OCI-LY7 (cell line): ENCODE measurements at regions not wholly inside any gene's neighbourhood (a gene's known extent, or its start where the extent isn't known, plus 50 kb on each side); places are given as distances from the start of the nearest gene placed in this dataset.
"Not testable (repeated sequence)": the region's sequence is repeated elsewhere in the genome, so short reads cannot be mapped to it uniquely, and the experiment has no call there.

Source experiments
- BruUV-seq: library from RNA; stranded (reverse); fragments of 400-500 nt; replicated peaks from 2 replicates; lab custom pipeline; 2021; lab: Mats Ljungman, UMichigan
- CTCF ChIA-PET: fragments of 300-600 bp; sonication (Branson Sonifier 250); formaldehyde crosslinking; loops from one replicate; lab custom pipeline; 2022; ENCODE audit warnings: antibody characterized with exemption; ENCODE audit not compliant: unreplicated experiment; lab: Charles Lee
- POLR2A ChIA-PET: fragments of 300-600 bp; sonication (Branson Sonifier 250); formaldehyde crosslinking; loops from one replicate; lab custom pipeline; 2022; ENCODE audit warnings: antibody characterized with exemption; lab: Charles Lee
- DNase-seq: peaks from one replicate; pipeline ENCODE4 v3.0.0-alpha.2; 2015; ENCODE audit warnings: low spot score
- H2AFZ ChIP-seq: fragments of 200-600 bp; sonication (generic), shearing (Covaris generic); 2 replicates; pipeline ENCODE4 v1.6.1; 2014; ENCODE audit warnings: mild to moderate bottlenecking, antibody characterized with exemption, low read length, moderate library complexity
- H3K27ac ChIP-seq: fragments of 200-600 bp; sonication (generic); 2 replicates; pipeline ENCODE4 v1.5.1; 2014; ENCODE audit warnings: mixed run types, low read depth, mild to moderate bottlenecking, moderate library complexity, low read length, inconsistent platforms; ENCODE audit not compliant: poor library complexity, severe bottlenecking
- H3K36me3 ChIP-seq: fragments of 200-600 bp; sonication (generic); 2 replicates; pipeline ENCODE4 v1.6.1; 2014; ENCODE audit warnings: mild to moderate bottlenecking, antibody characterized with exemption, low read length, moderate library complexity, mixed read lengths; ENCODE audit not compliant: insufficient read depth
- H3K4me1 ChIP-seq: fragments of 200-600 bp; sonication (generic); 2 replicates; pipeline ENCODE4 v1.5.1; 2014; ENCODE audit warnings: mild to moderate bottlenecking, low read length; ENCODE audit not compliant: insufficient read depth, poor library complexity, severe bottlenecking
- H3K4me2 ChIP-seq: fragments of 200-600 bp; sonication (generic); 2 replicates; pipeline ENCODE4 v1.6.1; 2014; ENCODE audit warnings: mild to moderate bottlenecking, low read length
- H3K4me3 ChIP-seq: fragments of 200-600 bp; sonication (generic); 2 replicates; pipeline ENCODE4 v1.5.1; 2014; ENCODE audit warnings: mild to moderate bottlenecking, low read depth, low read length; ENCODE audit not compliant: poor library complexity, severe bottlenecking
- H3K79me2 ChIP-seq: fragments of 200-600 bp; sonication (generic); 2 replicates; pipeline ENCODE4 v1.6.1; 2016; ENCODE audit warnings: low read depth, mild to moderate bottlenecking, low read length, moderate library complexity, mixed read lengths; ENCODE audit not compliant: insufficient read depth
- H3K9me2 ChIP-seq: fragments of 200-600 bp; sonication (generic); 2 replicates; pipeline ENCODE4 v1.6.1; 2016; ENCODE audit warnings: mild to moderate bottlenecking, low read length, mixed read lengths; ENCODE audit not compliant: insufficient read depth
- H3K9me3 ChIP-seq: fragments of 200-600 bp; sonication (generic); 2 replicates; pipeline ENCODE4 v1.6.1; 2014; ENCODE audit warnings: mild to moderate bottlenecking, mixed run types, low read length, mixed read lengths
- H4K20me1 ChIP-seq: fragments of 200-600 bp; sonication (generic); 2 replicates; pipeline ENCODE4 v1.6.1; 2014; ENCODE audit warnings: mild to moderate bottlenecking, antibody characterized with exemption, low read length, moderate library complexity, mixed read lengths; ENCODE audit not compliant: insufficient read depth
- intact Hi-C: fragments of 100-400 bp; cut with micrococcal nuclease; formaldehyde crosslinking; loops from one replicate; pipeline ENCODE4 v1.10.0; 2022; ENCODE audit not compliant: unreplicated experiment

GRCh38 chr5:34371417-34371816 is 284.7 kb upstream of the RAI14 start:
- H3K4me3 ChIP-seq, CTCF ChIA-PET, H3K27ac ChIP-seq, H3K4me2 ChIP-seq, H3K79me2 ChIP-seq, H2AFZ ChIP-seq, H4K20me1 ChIP-seq, H3K36me3 ChIP-seq, BruUV-seq, H3K9me3 ChIP-seq, H3K9me2 ChIP-seq, intact Hi-C loops, POLR2A ChIA-PET, DNase-seq, H3K4me1 ChIP-seq: not testable (repeated sequence)

GRCh38 chr5:34371817-34372216 is 284.3 kb upstream of the RAI14 start:
- H3K27ac ChIP-seq, POLR2A ChIA-PET, intact Hi-C loops, H2AFZ ChIP-seq, H3K36me3 ChIP-seq, H3K79me2 ChIP-seq, H3K4me2 ChIP-seq, H3K9me2 ChIP-seq, CTCF ChIA-PET, H3K4me1 ChIP-seq, BruUV-seq, H4K20me1 ChIP-seq, DNase-seq, H3K4me3 ChIP-seq, H3K9me3 ChIP-seq: not testable (repeated sequence)

DNA sequence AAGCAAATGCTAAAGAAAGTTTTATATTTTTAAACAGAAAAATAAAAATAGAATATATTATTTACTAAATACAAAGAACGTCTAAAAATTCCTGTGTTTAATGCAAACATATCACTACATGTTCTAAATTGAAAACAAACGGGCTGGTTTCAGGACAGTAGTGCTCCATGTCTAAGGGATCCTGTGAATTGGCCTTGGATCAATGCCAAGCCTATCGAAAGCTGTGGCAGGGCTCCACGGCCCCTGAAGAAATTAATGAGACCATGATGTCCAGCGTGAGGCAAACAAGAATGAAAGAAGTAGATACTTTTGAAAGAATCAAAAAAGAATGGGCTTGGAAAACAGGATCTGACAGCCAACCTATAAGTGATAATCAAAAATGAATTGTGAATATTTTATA is 283.4 kb upstream of the RAI14 start:
- CTCF ChIA-PET, H3K4me3 ChIP-seq, H3K27ac ChIP-seq, H4K20me1 ChIP-seq, POLR2A ChIA-PET, DNase-seq, H3K36me3 ChIP-seq, H3K9me2 ChIP-seq, H2AFZ ChIP-seq, H3K79me2 ChIP-seq, H3K4me2 ChIP-seq, H3K4me1 ChIP-seq, BruUV-seq, intact Hi-C loops, H3K9me3 ChIP-seq: not testable (repeated sequence)

DNA sequence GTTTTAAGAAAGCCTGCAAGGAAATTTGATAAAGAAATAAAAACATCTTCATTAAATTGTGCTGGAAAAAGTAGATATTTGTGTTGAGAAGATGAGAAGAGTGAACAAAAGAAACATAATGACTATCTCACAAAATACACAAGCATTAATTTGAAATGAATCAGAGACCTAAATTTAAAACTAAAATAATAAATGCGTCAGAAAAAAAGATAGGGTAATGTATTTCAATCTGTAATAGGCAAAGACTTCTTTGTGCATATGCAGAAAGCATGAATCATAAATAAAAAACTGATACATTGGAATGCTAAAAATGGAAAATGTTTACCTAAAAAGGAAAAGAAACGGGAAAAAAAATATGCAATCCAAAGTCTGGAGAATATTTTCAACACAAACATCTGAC is 278.5 kb upstream of the RAI14 start:
- H3K9me3 ChIP-seq, intact Hi-C loops, H2AFZ ChIP-seq, BruUV-seq, H3K27ac ChIP-seq, H4K20me1 ChIP-seq, H3K9me2 ChIP-seq, H3K79me2 ChIP-seq, H3K4me2 ChIP-seq, H3K4me3 ChIP-seq, DNase-seq, H3K36me3 ChIP-seq, POLR2A ChIA-PET, CTCF ChIA-PET, H3K4me1 ChIP-seq: not testable (repeated sequence)

DNA sequence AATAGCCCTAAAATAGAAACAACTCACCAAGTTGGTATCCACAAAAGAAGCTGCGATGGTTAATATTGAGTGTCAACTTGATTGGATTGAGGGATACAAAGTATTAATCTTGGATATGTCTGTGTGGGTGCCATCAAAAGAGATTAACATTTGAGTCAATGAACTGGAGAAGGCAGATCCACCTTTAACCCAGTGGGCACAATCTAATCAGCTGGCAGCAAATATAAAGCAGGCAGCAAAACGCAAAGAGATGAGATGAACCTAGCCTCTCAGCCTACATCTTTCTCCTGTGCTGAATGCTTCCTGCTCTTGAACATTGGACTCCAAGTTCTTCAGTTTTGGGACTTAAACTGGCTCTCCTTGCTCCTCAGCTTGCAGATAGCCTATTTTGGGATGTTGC is 277.6 kb upstream of the RAI14 start:
- H3K4me2 ChIP-seq, H3K27ac ChIP-seq, H2AFZ ChIP-seq, H3K4me1 ChIP-seq, H3K36me3 ChIP-seq, DNase-seq, H4K20me1 ChIP-seq, H3K79me2 ChIP-seq, BruUV-seq, H3K4me3 ChIP-seq, CTCF ChIA-PET, POLR2A ChIA-PET, intact Hi-C loops, H3K9me3 ChIP-seq, H3K9me2 ChIP-seq: not testable (repeated sequence)

- H3K79me2 ChIP-seq, BruUV-seq, H4K20me1 ChIP-seq, H3K36me3 ChIP-seq, H3K9me3 ChIP-seq, DNase-seq, intact Hi-C loops, H3K4me1 ChIP-seq, H3K4me3 ChIP-seq, CTCF ChIA-PET, H2AFZ ChIP-seq, H3K9me2 ChIP-seq, H3K27ac ChIP-seq, H3K4me2 ChIP-seq, POLR2A ChIA-PET: not testable (repeated sequence)
These were observed 267.4 kb upstream of the RAI14 start for GRCh38 chr5:34388754-34389153.
